Middle frontal gyrus (tissue), 1 donor: ENCODE measurements at regions not wholly inside any gene's neighbourhood (a gene's known extent, or its start where the extent isn't known, plus 50 kb on each side); places are given as distances from the start of the nearest gene placed in this dataset.
A peak's percentile ranks its signal among the peaks of the same experiment; 100 is the strongest.

ENCODE experiments used
- DNase-seq: peaks from one replicate; pipeline ENCODE4 v3.0.0-alpha.2; 2015; ENCODE audit warnings: low spot score; ENCODE audit errors: extremely low spot score

GRCh38 chr9:20043461-20043860 is 254.6 kb upstream of the SLC24A2 start:
- DNase-seq: no peak

- no peak for DNase-seq
Observed at GRCh38 chr9:20043035-20043434, 254.2 kb upstream of the SLC24A2 start.

- DNase-seq: no peak
Observed at GRCh38 chr9:20042128-20042711, 253.4 kb upstream of the SLC24A2 start.

GRCh38 chr9:20041697-20042081 is 252.9 kb upstream of the SLC24A2 start:
- no peak for DNase-seq

GRCh38 chr9:20040991-20041696 is 252.3 kb upstream of the SLC24A2 start:
- DNase-seq: peak; percentile 51

GRCh38 chr9:20037699-20038098 is 248.9 kb upstream of the SLC24A2 start:
- DNase-seq: no peak

GRCh38 chr9:20033511-20033910 is 244.7 kb upstream of the SLC24A2 start:
- DNase-seq: no peak

GRCh38 chr9:20032413-20033006 is 243.7 kb upstream of the SLC24A2 start:
- no peak for DNase-seq

GRCh38 chr9:20031836-20032235 is 243.0 kb upstream of the SLC24A2 start:
- DNase-seq: no peak

- no peak for DNase-seq
Observed at GRCh38 chr9:20030671-20031070, 241.8 kb upstream of the SLC24A2 start.

GRCh38 chr9:20030221-20030620 is 241.4 kb upstream of the SLC24A2 start:
- DNase-seq: no peak

GRCh38 chr9:20028849-20029231 is 240.0 kb upstream of the SLC24A2 start:
- no peak for DNase-seq

- no peak for DNase-seq
Observed at GRCh38 chr9:20028192-20028848, 239.5 kb upstream of the SLC24A2 start.

GRCh38 chr9:20023961-20024571 is 235.2 kb upstream of the SLC24A2 start:
- DNase-seq: no peak

- DNase-seq: no peak
Observed at GRCh38 chr9:20023210-20023905, 234.5 kb upstream of the SLC24A2 start.

- DNase-seq: no peak
Observed at GRCh38 chr9:20022410-20022809, 233.6 kb upstream of the SLC24A2 start.

- no peak for DNase-seq
Observed at GRCh38 chr9:20016611-20017010, 227.8 kb upstream of the SLC24A2 start.

GRCh38 chr9:20015427-20015931 is 226.6 kb upstream of the SLC24A2 start:
- no peak for DNase-seq

- DNase-seq: no peak
Observed at GRCh38 chr9:20014168-20014567, 225.3 kb upstream of the SLC24A2 start.

- no peak for DNase-seq
Observed at GRCh38 chr9:20012232-20012631, 223.4 kb upstream of the SLC24A2 start.

GRCh38 chr9:20009606-20010005 is 220.8 kb upstream of the SLC24A2 start:
- DNase-seq: no peak
